ENCODE measurements at regions not wholly inside any gene's neighbourhood (a gene's known extent, or its start where the extent isn't known, plus 50 kb on each side); places are given as distances from the start of the nearest gene placed in this dataset.

DNA sequence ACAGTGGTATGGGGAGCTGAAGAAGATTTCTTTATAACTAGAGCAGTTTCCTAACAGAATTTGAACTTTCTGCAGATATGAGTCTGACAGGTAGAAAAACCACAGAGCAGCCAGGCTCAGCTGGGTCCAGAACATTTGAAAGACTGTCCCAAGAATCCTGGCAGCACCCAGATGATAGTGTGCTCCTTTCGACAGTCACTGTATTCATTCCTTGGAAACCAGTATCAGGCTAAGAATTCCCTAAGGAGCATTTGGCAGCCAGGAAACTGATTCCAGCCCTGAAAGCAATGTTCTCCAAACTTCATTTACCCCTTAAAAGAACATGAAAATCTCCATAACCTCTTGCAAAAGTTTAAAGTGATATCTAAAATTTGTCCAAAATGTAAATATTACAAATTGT lies 123.0 kb upstream of the MTAP start:
- H3K36me3 ChIP-seq (ENCODE audit: insufficient read depth, low read depth, low read length): no peaks in the 10 kb centered on the region
- no peaks in the 10 kb centered on the region for H3K4me1 ChIP-seq (ENCODE audit: insufficient read depth, low read length)
- no peaks in the 10 kb centered on the region for H3K9me3 ChIP-seq (ENCODE audit: insufficient read depth, low read depth, low read length)
- no peaks in the 10 kb centered on the region for H3K27me3 ChIP-seq (ENCODE audit: insufficient read depth, low read length)
- H3K4me3 ChIP-seq (ENCODE audit: low read length): no peak overlapping the region
- no peak overlapping the region for H3K27ac ChIP-seq (ENCODE audit: low read length)
- H3K9ac ChIP-seq (ENCODE audit: low read depth, low read length): no peak overlapping the region

DNA sequence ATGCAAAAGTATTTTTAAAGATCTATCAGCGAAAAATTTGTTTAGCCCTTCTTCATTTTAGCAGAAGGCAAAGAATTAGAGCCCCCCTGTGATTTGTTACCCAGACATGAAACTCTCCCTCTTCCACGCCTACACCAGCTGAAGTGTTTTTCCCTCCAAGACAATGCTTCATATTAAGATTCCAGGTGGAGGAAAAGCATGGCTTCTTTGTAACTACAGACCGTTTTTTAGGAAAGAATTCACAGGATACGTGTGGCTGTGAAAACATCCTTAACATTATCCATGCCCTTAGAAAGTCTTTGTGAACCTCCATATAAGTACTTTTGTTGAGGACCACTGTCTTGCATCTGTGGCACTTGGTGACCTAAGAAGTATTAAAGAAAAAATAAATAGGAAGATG lies 121.8 kb upstream of the MTAP start:
- Histone ChIP-seq H3K27ac (ENCODE audit: low read length) (no peak overlapping the region), H3K27me3 (ENCODE audit: insufficient read depth, low read length) (no peaks in the 10 kb centered on the region), H3K9ac (ENCODE audit: low read depth, low read length) (no peak overlapping the region), H3K4me3 (ENCODE audit: low read length) (no peak overlapping the region), H3K9me3 (ENCODE audit: insufficient read depth, low read depth, low read length) (no peaks in the 10 kb centered on the region), H3K4me1 (ENCODE audit: insufficient read depth, low read length) (no peaks in the 10 kb centered on the region), H3K36me3 (ENCODE audit: insufficient read depth, low read depth, low read length) (no peaks in the 10 kb centered on the region)

DNA sequence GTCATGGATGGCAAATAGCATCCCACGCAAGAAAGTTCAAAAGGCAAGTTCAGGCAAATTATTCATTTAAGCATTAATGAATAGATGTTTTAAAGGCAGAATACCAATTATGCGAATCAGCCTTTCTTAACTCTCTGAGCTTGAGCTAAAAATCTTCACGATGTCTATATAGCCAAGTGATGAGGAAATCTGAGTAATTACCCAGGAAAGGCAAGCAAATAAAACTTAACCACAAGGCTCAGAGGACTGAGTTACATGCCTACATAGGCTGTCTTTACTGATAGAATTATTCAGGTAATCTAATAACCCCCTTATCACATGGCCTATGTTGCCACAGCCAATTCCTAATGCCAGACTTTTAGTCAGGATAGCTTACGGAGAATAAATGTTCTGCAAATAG lies 120.8 kb upstream of the MTAP start:
- H3K9me3 ChIP-seq (ENCODE audit: insufficient read depth, low read depth, low read length): no peaks in the 10 kb centered on the region
- H3K27me3 ChIP-seq (ENCODE audit: insufficient read depth, low read length): no peaks in the 10 kb centered on the region
- no peaks in the 10 kb centered on the region for H3K36me3 ChIP-seq (ENCODE audit: insufficient read depth, low read depth, low read length)
- H3K4me1 ChIP-seq (ENCODE audit: insufficient read depth, low read length): no peaks in the 10 kb centered on the region
- no peak overlapping the region for H3K4me3 ChIP-seq (ENCODE audit: low read length)
- no peak overlapping the region for H3K9ac ChIP-seq (ENCODE audit: low read depth, low read length)
- no peak overlapping the region for H3K27ac ChIP-seq (ENCODE audit: low read length)

DNA sequence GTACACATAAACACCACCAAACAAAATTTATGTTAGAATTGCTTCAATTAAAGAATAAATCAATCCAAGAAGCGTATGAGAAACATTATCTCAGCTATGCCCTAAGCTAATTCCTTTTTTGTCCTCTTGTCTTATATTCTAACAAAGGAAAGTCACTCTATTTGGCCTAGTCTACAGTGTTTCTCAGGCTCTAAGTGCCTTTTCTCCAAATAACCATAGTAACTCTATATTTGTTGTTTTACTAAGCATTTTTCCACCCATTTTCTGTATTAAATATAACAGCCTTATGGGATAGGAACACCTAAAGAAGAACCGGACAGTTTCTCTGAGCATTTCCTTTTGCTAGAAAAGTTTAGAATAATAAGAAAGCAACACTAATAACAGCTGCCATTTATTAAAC lies 120.1 kb upstream of the MTAP start:
- Histone ChIP-seq H3K4me3 (ENCODE audit: low read length) (no peak overlapping the region), H3K9me3 (ENCODE audit: insufficient read depth, low read depth, low read length) (no peaks in the 10 kb centered on the region), H3K27me3 (ENCODE audit: insufficient read depth, low read length) (no peaks in the 10 kb centered on the region), H3K27ac (ENCODE audit: low read length) (no peak overlapping the region), H3K9ac (ENCODE audit: low read depth, low read length) (no peak overlapping the region), H3K4me1 (ENCODE audit: insufficient read depth, low read length) (no peaks in the 10 kb centered on the region), H3K36me3 (ENCODE audit: insufficient read depth, low read depth, low read length) (no peaks in the 10 kb centered on the region)

DNA sequence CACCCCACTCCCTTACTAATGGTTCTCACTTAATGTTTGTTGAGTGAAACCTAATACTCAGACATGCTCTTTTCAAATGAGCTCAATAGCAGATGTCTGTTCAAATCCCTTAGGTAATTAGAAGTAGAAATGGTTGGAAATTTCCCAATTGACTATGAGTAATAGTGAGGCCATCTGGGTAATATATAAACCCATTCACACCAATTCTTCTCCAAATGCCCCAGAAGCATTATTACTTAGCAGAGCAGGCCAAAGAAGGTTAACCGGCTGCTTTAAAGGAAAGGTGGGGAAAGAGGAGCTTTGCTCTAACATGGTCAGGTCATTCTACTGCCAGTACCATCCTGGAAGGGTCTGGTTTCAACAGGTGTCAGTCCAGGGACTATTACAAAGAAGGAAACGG lies 119.5 kb upstream of the MTAP start:
- no peaks in the 10 kb centered on the region for H3K36me3 ChIP-seq (ENCODE audit: insufficient read depth, low read depth, low read length)
- H3K4me1 ChIP-seq (ENCODE audit: insufficient read depth, low read length): no peaks in the 10 kb centered on the region
- no peak overlapping the region for H3K4me3 ChIP-seq (ENCODE audit: low read length)
- no peaks in the 10 kb centered on the region for H3K27me3 ChIP-seq (ENCODE audit: insufficient read depth, low read length)
- H3K9me3 ChIP-seq (ENCODE audit: insufficient read depth, low read depth, low read length): no peaks in the 10 kb centered on the region
- H3K27ac ChIP-seq (ENCODE audit: low read length): no peak overlapping the region
- no peak overlapping the region for H3K9ac ChIP-seq (ENCODE audit: low read depth, low read length)

DNA sequence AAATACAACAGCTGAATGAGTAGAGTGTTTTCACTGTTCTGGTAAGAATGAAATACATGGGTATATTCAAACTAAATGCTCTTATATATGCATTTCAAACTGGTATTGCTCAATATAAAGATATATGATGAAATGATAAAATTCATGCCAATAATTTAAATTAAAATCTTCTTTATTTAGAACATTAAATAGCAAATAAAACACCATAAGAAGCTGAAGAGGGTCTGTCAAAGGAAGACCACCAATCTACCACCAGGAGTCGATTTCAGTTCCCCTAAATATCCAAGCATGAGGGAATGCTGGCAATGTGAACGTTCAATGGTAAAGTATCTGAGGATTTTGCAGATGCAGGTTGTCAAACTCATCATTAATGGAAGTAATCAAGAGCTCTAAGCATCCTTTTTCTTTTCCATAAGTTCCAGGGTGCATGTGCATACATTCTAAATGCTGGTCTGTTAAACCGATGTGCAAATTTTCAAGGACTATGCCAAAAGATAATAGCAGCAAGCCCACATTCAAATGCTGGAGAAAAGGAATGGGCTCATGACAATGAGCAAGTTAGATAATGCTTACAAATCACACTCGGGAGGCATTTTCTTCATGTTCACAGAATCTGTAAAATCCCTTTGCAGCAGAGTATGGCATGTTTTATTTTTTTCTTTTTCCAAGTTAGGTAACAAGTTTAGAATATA lies 118.8 kb upstream of the MTAP start:
- H3K4me1 ChIP-seq (ENCODE audit: insufficient read depth, low read length): no peaks in the 10 kb centered on the region
- H3K27me3 ChIP-seq (ENCODE audit: insufficient read depth, low read length): no peaks in the 10 kb centered on the region
- no peaks in the 10 kb centered on the region for H3K36me3 ChIP-seq (ENCODE audit: insufficient read depth, low read depth, low read length)
- H3K27ac ChIP-seq (ENCODE audit: low read length): no peak overlapping the region
- H3K9ac ChIP-seq (ENCODE audit: low read depth, low read length): no peak overlapping the region
- H3K4me3 ChIP-seq (ENCODE audit: low read length): no peak overlapping the region
- no peaks in the 10 kb centered on the region for H3K9me3 ChIP-seq (ENCODE audit: insufficient read depth, low read depth, low read length)

DNA sequence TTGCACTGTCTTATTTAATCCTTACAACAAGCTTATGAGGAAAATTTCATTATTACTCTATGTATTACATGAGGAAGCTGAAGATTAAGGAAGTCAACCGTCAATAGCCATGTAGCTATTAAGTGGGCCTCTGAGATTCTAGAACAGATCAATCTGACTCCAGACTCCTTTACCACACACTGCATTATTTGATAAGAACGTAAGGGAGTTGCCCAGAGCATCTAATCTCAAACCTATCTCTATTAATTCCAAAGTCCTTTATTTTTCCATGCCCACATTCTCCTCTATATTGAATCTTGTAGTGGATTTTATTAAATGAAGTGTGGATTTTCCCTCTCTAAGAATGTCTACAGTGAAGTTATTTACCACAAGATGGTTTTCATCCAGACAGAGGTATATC lies 118.2 kb upstream of the MTAP start:
- Histone ChIP-seq H3K27ac (ENCODE audit: low read length) (no peak overlapping the region), H3K4me3 (ENCODE audit: low read length) (no peak overlapping the region), H3K9me3 (ENCODE audit: insufficient read depth, low read depth, low read length) (no peaks in the 10 kb centered on the region), H3K36me3 (ENCODE audit: insufficient read depth, low read depth, low read length) (no peaks in the 10 kb centered on the region), H3K9ac (ENCODE audit: low read depth, low read length) (no peak overlapping the region), H3K27me3 (ENCODE audit: insufficient read depth, low read length) (no peaks in the 10 kb centered on the region), H3K4me1 (ENCODE audit: insufficient read depth, low read length) (no peaks in the 10 kb centered on the region)

DNA sequence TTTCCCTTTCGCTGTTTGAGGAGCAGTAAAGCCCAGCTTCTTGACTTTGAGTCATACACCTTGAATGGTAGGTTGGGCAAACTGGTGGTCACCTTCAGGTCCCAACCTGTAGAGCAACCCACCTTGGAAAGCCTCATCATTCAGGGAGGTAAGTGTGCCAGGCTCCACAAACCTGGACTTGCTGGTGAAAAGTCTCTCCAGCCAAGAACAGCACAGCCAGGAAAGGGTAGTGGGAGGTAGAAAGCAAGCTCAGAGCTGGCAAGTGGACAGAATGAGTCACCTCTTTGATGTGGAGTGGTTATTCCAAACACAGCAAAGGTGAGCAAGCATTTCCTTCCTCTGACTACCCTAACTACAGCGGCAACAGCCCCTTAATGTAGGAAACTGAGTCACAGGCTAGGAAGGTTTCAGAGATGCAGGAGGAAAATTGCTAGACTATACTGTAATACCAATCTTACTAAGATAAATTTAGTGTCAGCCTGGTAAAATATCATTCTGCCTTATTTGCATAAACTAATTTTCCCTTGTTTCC lies 117.5 kb upstream of the MTAP start:
- Histone ChIP-seq H3K27me3 (ENCODE audit: insufficient read depth, low read length) (no peaks in the 10 kb centered on the region), H3K4me3 (ENCODE audit: low read length) (no peak overlapping the region), H3K4me1 (ENCODE audit: insufficient read depth, low read length) (no peaks in the 10 kb centered on the region), H3K27ac (ENCODE audit: low read length) (no peak overlapping the region), H3K9me3 (ENCODE audit: insufficient read depth, low read depth, low read length) (no peaks in the 10 kb centered on the region), H3K9ac (ENCODE audit: low read depth, low read length) (no peak overlapping the region), H3K36me3 (ENCODE audit: insufficient read depth, low read depth, low read length) (no peaks in the 10 kb centered on the region)

DNA sequence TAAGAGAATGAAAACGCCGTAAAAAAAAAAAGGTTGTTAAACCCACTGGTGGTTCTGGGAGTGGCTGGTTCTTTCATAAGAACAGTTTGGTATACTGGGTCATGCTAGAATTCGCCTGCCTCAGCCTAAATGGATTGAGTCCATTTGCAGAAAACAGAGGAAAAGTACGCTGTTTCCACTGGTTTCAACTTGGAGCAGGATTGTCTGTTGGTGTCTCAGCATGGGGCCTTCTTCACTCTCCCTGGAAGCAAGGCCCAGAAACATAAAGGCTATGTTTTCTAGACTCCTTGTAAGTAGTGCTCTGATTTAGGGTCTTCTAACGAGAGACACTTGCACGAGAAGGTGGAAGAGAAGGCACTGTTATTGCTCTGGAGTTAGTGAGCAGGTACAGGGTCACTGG lies 116.9 kb upstream of the MTAP start:
- Histone ChIP-seq H3K4me1 (ENCODE audit: insufficient read depth, low read length) (no peaks in the 10 kb centered on the region), H3K9me3 (ENCODE audit: insufficient read depth, low read depth, low read length) (no peaks in the 10 kb centered on the region), H3K36me3 (ENCODE audit: insufficient read depth, low read depth, low read length) (no peaks in the 10 kb centered on the region), H3K9ac (ENCODE audit: low read depth, low read length) (no peak overlapping the region), H3K4me3 (ENCODE audit: low read length) (no peak overlapping the region), H3K27ac (ENCODE audit: low read length) (no peak overlapping the region), H3K27me3 (ENCODE audit: insufficient read depth, low read length) (no peaks in the 10 kb centered on the region)

DNA sequence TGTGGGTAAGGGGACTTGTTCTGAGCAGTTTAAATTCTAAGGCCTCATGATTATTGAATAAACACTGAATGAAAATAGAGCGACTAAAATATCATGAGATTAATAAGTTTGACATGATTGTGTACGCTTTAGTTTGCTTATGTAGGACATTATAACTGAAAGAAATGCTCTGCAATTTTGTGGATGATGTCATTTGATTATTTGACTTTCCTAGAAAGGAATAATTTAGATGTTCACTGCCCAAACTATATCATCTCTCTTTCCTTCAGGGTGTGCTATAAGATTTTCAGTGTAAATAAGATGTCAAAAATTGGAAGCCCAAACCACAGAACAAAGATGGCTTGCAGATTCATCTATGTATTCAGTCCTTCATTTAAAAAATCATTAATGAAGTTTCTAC lies 115.7 kb upstream of the MTAP start:
- Histone ChIP-seq H3K4me1 (ENCODE audit: insufficient read depth, low read length) (no peaks in the 10 kb centered on the region), H3K9ac (ENCODE audit: low read depth, low read length) (no peak overlapping the region), H3K36me3 (ENCODE audit: insufficient read depth, low read depth, low read length) (no peaks in the 10 kb centered on the region), H3K4me3 (ENCODE audit: low read length) (no peak overlapping the region), H3K27ac (ENCODE audit: low read length) (no peak overlapping the region), H3K27me3 (ENCODE audit: insufficient read depth, low read length) (no peaks in the 10 kb centered on the region), H3K9me3 (ENCODE audit: insufficient read depth, low read depth, low read length) (no peaks in the 10 kb centered on the region)

DNA sequence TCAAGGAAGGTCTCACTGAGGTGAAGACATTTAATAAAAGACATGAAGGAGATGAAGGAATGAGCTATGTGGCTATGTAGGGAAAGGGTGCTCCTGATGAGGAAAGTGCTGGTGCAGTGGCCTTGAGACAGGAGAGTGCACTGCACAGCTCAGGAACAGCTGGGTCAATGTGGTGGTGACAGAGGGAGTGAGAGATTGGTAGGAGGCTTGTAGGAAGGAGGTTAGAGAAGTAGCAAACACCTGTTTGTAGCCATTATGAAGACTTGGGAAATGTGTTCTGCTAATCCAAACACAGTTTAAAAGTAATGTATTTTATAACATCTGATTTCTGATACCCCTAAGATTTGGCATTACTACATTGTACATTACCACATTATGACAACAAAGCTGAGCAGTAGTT lies 115.1 kb upstream of the MTAP start:
- no peak overlapping the region for H3K4me3 ChIP-seq (ENCODE audit: low read length)
- H3K9ac ChIP-seq (ENCODE audit: low read depth, low read length): no peak overlapping the region
- H3K27ac ChIP-seq (ENCODE audit: low read length): no peak overlapping the region
- no peaks in the 10 kb centered on the region for H3K4me1 ChIP-seq (ENCODE audit: insufficient read depth, low read length)
- H3K36me3 ChIP-seq (ENCODE audit: insufficient read depth, low read depth, low read length): no peaks in the 10 kb centered on the region
- H3K27me3 ChIP-seq (ENCODE audit: insufficient read depth, low read length): no peaks in the 10 kb centered on the region
- H3K9me3 ChIP-seq (ENCODE audit: insufficient read depth, low read depth, low read length): no peaks in the 10 kb centered on the region

DNA sequence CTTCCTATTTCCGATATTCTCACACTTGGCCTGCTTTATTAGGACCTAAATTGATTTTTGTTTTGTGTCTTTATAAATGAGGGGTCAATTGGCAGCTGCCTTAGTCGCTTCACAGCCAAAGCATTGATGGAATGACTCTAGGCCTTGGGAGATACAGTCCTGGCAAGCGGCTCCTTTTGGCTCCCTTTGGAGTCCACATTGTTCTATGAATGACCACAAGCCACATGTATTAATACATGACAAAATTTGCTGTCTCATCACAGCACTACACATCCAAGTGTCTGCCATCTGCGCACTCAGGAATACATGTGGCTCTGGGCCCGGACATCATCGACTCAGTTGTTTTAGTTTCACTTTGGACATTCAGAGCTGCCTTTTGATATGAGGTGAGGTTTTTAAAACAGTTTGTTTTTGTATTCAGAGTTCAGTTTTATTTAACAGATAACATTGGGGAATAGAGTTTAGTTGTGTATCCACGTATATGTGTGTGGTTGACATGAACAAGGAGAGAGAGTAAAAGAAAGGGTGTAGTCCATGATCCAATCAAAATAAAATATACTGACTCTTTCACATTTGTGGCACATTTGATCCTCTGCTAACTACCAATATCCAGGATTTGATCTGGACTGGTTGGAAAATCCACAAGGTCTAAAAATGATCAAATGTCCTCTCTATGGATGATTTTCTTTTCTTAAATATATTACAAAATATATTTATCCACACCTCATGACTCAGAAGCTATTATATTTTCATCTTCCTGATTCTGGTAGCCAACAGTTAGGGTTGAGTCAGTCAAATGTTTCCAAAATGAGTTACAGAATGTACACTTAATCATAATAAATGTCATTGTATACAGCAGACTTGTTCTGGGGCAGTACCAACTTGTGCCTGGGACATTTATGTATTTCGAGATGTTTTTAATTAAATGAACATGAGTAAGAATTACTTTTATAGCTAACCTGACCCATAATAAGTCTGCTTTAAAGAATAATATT lies 114.0 kb upstream of the MTAP start:
- Histone ChIP-seq H3K4me3 (ENCODE audit: low read length) (no peak overlapping the region), H3K9me3 (ENCODE audit: insufficient read depth, low read depth, low read length) (no peaks in the 10 kb centered on the region), H3K9ac (ENCODE audit: low read depth, low read length) (no peak overlapping the region), H3K36me3 (ENCODE audit: insufficient read depth, low read depth, low read length) (no peaks in the 10 kb centered on the region), H3K27me3 (ENCODE audit: insufficient read depth, low read length) (no peaks in the 10 kb centered on the region), H3K4me1 (ENCODE audit: insufficient read depth, low read length) (no peaks in the 10 kb centered on the region), H3K27ac (ENCODE audit: low read length) (no peak overlapping the region)
